H1 (cell line): ENCODE measurements at regions not wholly inside any gene's neighbourhood (a gene's known extent, or its start where the extent isn't known, plus 50 kb on each side); places are given as distances from the start of the nearest gene placed in this dataset.

ENCODE experiments used
- CTCF ChIA-PET: fragments of 300-600 bp; sonication (Branson Sonifier 250); formaldehyde crosslinking; loops from one replicate; lab custom pipeline; 2021; ENCODE audit not compliant: partially characterized antibody; lab: Charles Lee
- POLR2A ChIA-PET: fragments of 300-600 bp; sonication (Branson Sonifier 250); formaldehyde crosslinking; loops from one replicate; lab custom pipeline; 2021; ENCODE audit warnings: inconsistent platforms; ENCODE audit not compliant: partially characterized antibody; lab: Charles Lee
- DNase-seq, 2 experiments: peaks; one replicate each; pipeline versions ENCODE4 v3.0.0 to v3.0.0-alpha.2; 2010 to 2022; ENCODE audit warnings: low spot score in 2 of 2, low read depth in 1 of 2, mixed read lengths in 1 of 2
- FAIRE-seq: peaks from 2 replicates; lab custom pipeline; 2011; peaks lifted over from hg19 to GRCh38; lab: Jason Lieb, UNC
- H2AFZ ChIP-seq: 2 replicates; pipeline ENCODE4 v1.8.1; 2012; ENCODE audit warnings: low read length, inconsistent platforms
- H2AK5ac ChIP-seq: 2 replicates; pipeline ENCODE4 v1.6.1; 2013; ENCODE audit warnings: low read depth, low read length
- H2BK120ac ChIP-seq: replicated peaks from 2 replicates; pipeline ENCODE3; 2013; ENCODE audit warnings: low read depth, low read length, inconsistent platforms
- H2BK12ac ChIP-seq: 2 replicates; pipeline ENCODE4 v1.6.1; 2013; ENCODE audit warnings: low read depth, low read length
- H2BK15ac ChIP-seq: 2 replicates; pipeline ENCODE4 v1.6.1; 2013; ENCODE audit warnings: low read length
- H2BK20ac ChIP-seq: 2 replicates; pipeline ENCODE4 v1.6.1; 2013; ENCODE audit warnings: low read length
- H2BK5ac ChIP-seq: 2 replicates; pipeline ENCODE4 v1.6.1; 2013; ENCODE audit warnings: low read depth, low read length
- H3K14ac ChIP-seq: 2 replicates; pipeline ENCODE4 v1.6.1; 2013; ENCODE audit warnings: inconsistent platforms; ENCODE audit not compliant: insufficient read length
- H3K18ac ChIP-seq: 2 replicates; pipeline ENCODE4 v1.6.1; 2013; ENCODE audit warnings: low read length; ENCODE audit errors: extremely low read depth
- H3K23ac ChIP-seq: 2 replicates; pipeline ENCODE4 v1.6.1; 2013; ENCODE audit warnings: inconsistent platforms; ENCODE audit not compliant: insufficient read length
- H3K23me2 ChIP-seq: 2 replicates; pipeline ENCODE4 v1.6.1; 2013; ENCODE audit warnings: low read depth, low read length
- H3K27ac ChIP-seq: 2 replicates; pipeline ENCODE4 v1.6.1; 2011; ENCODE audit warnings: low read depth, low read length, inconsistent platforms
- H3K27me3 ChIP-seq, 4 experiments: replicated peaks in 1 of 4; 1 replicate in 1 of 4; 2 replicates in 3 of 4; pipeline versions ENCODE4 v1.6.1 to v1.8.1; 2011 to 2013; ENCODE audit warnings: low read length in 3 of 4, mild to moderate bottlenecking in 3 of 4, inconsistent platforms in 2 of 4, mixed read lengths in 2 of 4, moderate library complexity in 1 of 4; ENCODE audit not compliant: control insufficient read depth in 3 of 4, insufficient read depth in 3 of 4; ENCODE audit errors: extremely low read depth in 1 of 4
- H3K36me3 ChIP-seq, 4 experiments: 2 replicates each; pipeline versions ENCODE4 v1.6.1 to v1.8.1; 2011 to 2013; ENCODE audit warnings: mild to moderate bottlenecking in 4 of 4, low read length in 3 of 4, moderate library complexity in 2 of 4, control low read depth in 1 of 4, inconsistent platforms in 1 of 4; ENCODE audit not compliant: insufficient read depth in 4 of 4, control insufficient read depth in 2 of 4
- H3K4ac ChIP-seq: replicated peaks from 2 replicates; pipeline ENCODE3; 2013; ENCODE audit warnings: low read length, low read depth, mixed read lengths, inconsistent platforms; ENCODE audit not compliant: insufficient read length
- H3K4me1 ChIP-seq, 4 experiments: replicated peaks in 1 of 4; 1 replicate in 1 of 4; 2 replicates in 3 of 4; pipeline versions ENCODE4 v1.6.1 to v1.8.1; 2011 to 2013; ENCODE audit warnings: low read length in 3 of 4, inconsistent platforms in 2 of 4, mixed read lengths in 1 of 4; ENCODE audit not compliant: insufficient read depth in 4 of 4, control insufficient read depth in 3 of 4
- H3K4me2 ChIP-seq, 2 experiments: 2 replicates each; pipeline versions ENCODE4 v1.6.1 to v1.8.1; 2011 to 2013; ENCODE audit warnings: low read depth in 2 of 2, low read length in 2 of 2, control low read depth in 1 of 2, inconsistent platforms in 1 of 2, mild to moderate bottlenecking in 1 of 2; ENCODE audit not compliant: insufficient read depth in 1 of 2
- H3K4me3 ChIP-seq, 4 experiments: fragments of 200-600, 300-600 bp in 1 of 4; sonication (generic), shearing (Covaris generic), sonication (Bioruptor Twin) in 1 of 4; 2 replicates each; pipeline versions ENCODE4 v1.5.1 to v1.8.1; 2011 to 2016; ENCODE audit warnings: low read length in 4 of 4, low read depth in 3 of 4, control low read depth in 2 of 4, inconsistent platforms in 2 of 4, mild to moderate bottlenecking in 2 of 4, mixed read lengths in 1 of 4, moderate library complexity in 1 of 4; ENCODE audit not compliant: insufficient read depth in 2 of 4; ENCODE audit errors: extremely low read depth in 1 of 4
- H3K56ac ChIP-seq: replicated peaks from 2 replicates; pipeline ENCODE3; 2013; ENCODE audit warnings: low read depth, mild to moderate bottlenecking, mixed read lengths, low read length, inconsistent platforms; ENCODE audit not compliant: insufficient read length
- H3K79me1 ChIP-seq: 2 replicates; pipeline ENCODE4 v1.6.1; 2013; ENCODE audit warnings: low read depth, low read length, control low read depth
- H3K79me2 ChIP-seq, 2 experiments: 2 replicates each; pipeline versions ENCODE4 v1.6.1 to v1.8.1; 2012 to 2013; ENCODE audit warnings: low read length in 2 of 2, mild to moderate bottlenecking in 2 of 2, inconsistent platforms in 1 of 2; ENCODE audit not compliant: insufficient read depth in 2 of 2, control insufficient read depth in 1 of 2
- H3K9ac ChIP-seq, 4 experiments: replicated peaks in 1 of 4; 1 replicate in 1 of 4; 2 replicates in 3 of 4; pipeline versions ENCODE4 v1.6.1 to v1.8.1; 2011 to 2013; ENCODE audit warnings: low read depth in 3 of 4, low read length in 3 of 4, control low read depth in 2 of 4, mild to moderate bottlenecking in 2 of 4, moderate library complexity in 2 of 4, inconsistent platforms in 1 of 4; ENCODE audit errors: extremely low read depth in 1 of 4
- H3K9me3 ChIP-seq, 2 experiments: 2 replicates each; pipeline versions ENCODE4 v1.6.1 to v1.8.1; 2012 to 2013; ENCODE audit warnings: mild to moderate bottlenecking in 2 of 2, moderate library complexity in 2 of 2, control low read depth in 1 of 2, inconsistent platforms in 1 of 2, low read depth in 1 of 2, low read length in 1 of 2, mixed read lengths in 1 of 2; ENCODE audit not compliant: insufficient read depth in 2 of 2
- H4K20me1 ChIP-seq, 2 experiments: replicated peaks in 1 of 2; 2 replicates each; pipeline versions ENCODE3 to v1.8.1; 2011 to 2013; ENCODE audit warnings: inconsistent platforms in 2 of 2, low read length in 2 of 2, mild to moderate bottlenecking in 1 of 2; ENCODE audit not compliant: insufficient read depth in 2 of 2, control insufficient read depth in 1 of 2
- H4K5ac ChIP-seq: 2 replicates; pipeline ENCODE4 v1.6.1; 2013; ENCODE audit warnings: low read length, low read depth, mixed read lengths, inconsistent platforms; ENCODE audit not compliant: insufficient read length
- H4K8ac ChIP-seq: 2 replicates; pipeline ENCODE4 v1.8.0; 2013; ENCODE audit warnings: mild to moderate bottlenecking, moderate library complexity, low read length, inconsistent platforms; ENCODE audit not compliant: insufficient read depth; ENCODE audit errors: extremely low read depth
- H4K91ac ChIP-seq: replicated peaks from 2 replicates; pipeline ENCODE3; 2013; ENCODE audit warnings: low read length, mixed read lengths, inconsistent platforms; ENCODE audit not compliant: insufficient read length
- BCL11A ChIP-seq, 2 experiments: IDR thresholded peaks; one replicate each; pipeline ENCODE4 v1.6.1; 2011; ENCODE audit warnings: low read depth in 2 of 2, low read length in 2 of 2, mild to moderate bottlenecking in 2 of 2
- CEBPB ChIP-seq: IDR thresholded peaks from 2 replicates; pipeline ENCODE4 v1.6.1; 2012; ENCODE audit warnings: low read depth, low read length
- CHD1 ChIP-seq: IDR thresholded peaks from 2 replicates; pipeline ENCODE4 v1.6.1; 2012; ENCODE audit warnings: low read depth, low read length, improper control_type of control experiment
- CREB1 ChIP-seq: IDR thresholded peaks from 2 replicates; pipeline ENCODE4 v1.6.1; 2012; ENCODE audit warnings: inconsistent platforms
- FOSL1 ChIP-seq: IDR thresholded peaks from 2 replicates; pipeline ENCODE4 v1.6.1; 2011; ENCODE audit warnings: mild to moderate bottlenecking, low read depth, low read length, moderate library complexity; ENCODE audit not compliant: insufficient read depth
- GTF2F1 ChIP-seq: IDR thresholded peaks from 2 replicates; pipeline ENCODE4 v1.6.1; 2012; ENCODE audit warnings: low read depth, low read length, improper control_type of control experiment, borderline replicate concordance
- HDAC2 ChIP-seq, 2 experiments: fragments of 300-600 bp in 1 of 2; sonication (generic) in 1 of 2; IDR thresholded peaks; 2 replicates each; pipeline ENCODE4 v1.6.1; 2011 to 2012; ENCODE audit warnings: low read depth in 2 of 2, low read length in 2 of 2, mild to moderate bottlenecking in 2 of 2, moderate library complexity in 2 of 2, borderline replicate concordance in 1 of 2, inconsistent platforms in 1 of 2
- JUN ChIP-seq: IDR thresholded peaks from 2 replicates; pipeline ENCODE4 v1.6.1; 2011; ENCODE audit warnings: low read depth, mild to moderate bottlenecking, improper control_type of control experiment, low read length
- NANOG ChIP-seq: IDR thresholded peaks from 2 replicates; pipeline ENCODE4 v1.6.1; 2011; ENCODE audit warnings: low read length, low read depth, mild to moderate bottlenecking, inconsistent platforms; ENCODE audit not compliant: insufficient read depth, poor library complexity, severe bottlenecking
- POU5F1 ChIP-seq: IDR thresholded peaks from 2 replicates; pipeline ENCODE4 v1.6.1; 2011; ENCODE audit warnings: low read depth, mild to moderate bottlenecking, low read length, moderate library complexity
- RXRA ChIP-seq: IDR thresholded peaks from 2 replicates; pipeline ENCODE4 v1.6.1; 2011; ENCODE audit warnings: low read depth, mild to moderate bottlenecking, low read length, moderate library complexity; ENCODE audit not compliant: insufficient read depth
- SRF ChIP-seq: IDR thresholded peaks from 2 replicates; pipeline ENCODE4 v1.6.1; 2011; ENCODE audit warnings: mild to moderate bottlenecking, low read depth, low read length, moderate library complexity
- TAF7 ChIP-seq: optimal IDR thresholded peaks from 2 replicates; pipeline ENCODE3; 2011; ENCODE audit warnings: low read depth, mild to moderate bottlenecking, inconsistent platforms, low read length, moderate library complexity, borderline replicate concordance
- TCF12 ChIP-seq: IDR thresholded peaks from 2 replicates; pipeline ENCODE4 v1.6.1; 2011; ENCODE audit warnings: low read depth, mild to moderate bottlenecking, low read length
- TEAD4 ChIP-seq: IDR thresholded peaks from 2 replicates; pipeline ENCODE4 v1.6.1; 2012; ENCODE audit warnings: low read depth, low read length, inconsistent platforms, mixed read lengths
- WGBS, 2 experiments: shearing (Covaris generic) in 1 of 2; methylation state at CpG; one replicate each; pipeline versions ENCODE4 v1.1.6 to v1.1.7; 2013 to 2015; ENCODE audit warnings: low lambda C conversion rate in 2 of 2, mixed read lengths in 2 of 2, inconsistent platforms in 1 of 2, low coverage in 1 of 2, missing lambda C conversion rate in 1 of 2; ENCODE audit not compliant: insufficient replicate concordance in 2 of 2, insufficient coverage in 1 of 2, insufficient read length in 1 of 2; ENCODE audit errors: extremely low coverage in 1 of 2, missing lambda C conversion rate in 1 of 2; 5-methylcytosine and 5-hydroxymethylcytosine counted together

DNA sequence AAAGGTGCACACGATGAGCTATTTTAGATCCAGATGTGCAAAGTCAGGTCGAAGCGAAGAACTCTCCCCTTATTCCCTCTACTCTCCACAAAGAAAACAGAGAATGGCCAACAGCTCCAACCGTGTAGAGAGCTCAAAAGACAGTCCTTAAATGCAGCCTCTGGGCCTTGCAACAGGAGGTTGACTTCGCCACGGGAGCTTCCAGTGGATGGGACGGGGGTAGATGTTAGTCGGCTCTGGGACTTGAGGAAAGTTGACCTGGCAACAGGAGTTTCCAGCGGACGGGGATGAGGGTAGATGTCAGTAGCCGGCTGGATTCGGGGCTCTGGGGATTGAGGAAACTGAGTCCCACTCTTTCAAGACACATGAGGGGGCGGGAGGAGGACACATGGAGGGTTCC lies 450.4 kb downstream of the BRD1 start:
- no peaks in the 10 kb centered on the region for H3K23me2 ChIP-seq
- no peaks in the 10 kb centered on the region for H3K36me3 ChIP-seq
- H2BK5ac ChIP-seq = no peak overlapping the region
- no peak overlapping the region for H3K4ac ChIP-seq
- no peak overlapping the region for H2BK15ac ChIP-seq
- H3K23ac ChIP-seq = no peak overlapping the region
- H4K20me1 ChIP-seq = no peaks in the 10 kb centered on the region
- CTCF ChIA-PET = no interaction called here
- H4K5ac ChIP-seq = no peak overlapping the region
- peaks cover 0 to 8% (median 6%) of the 10 kb centered on the region in 4 experiments; a peak in 4 of 7 replicates for H3K4me1 ChIP-seq
- H3K79me1 ChIP-seq = no peaks in the 10 kb centered on the region
- H4K8ac ChIP-seq = no peak overlapping the region
- WGBS, 2 experiments = 92% methylated on average over 13 of the region's 13 CpGs; no CpG with 5 or more reads in 1 of the 2 experiments
- H2BK120ac ChIP-seq = no peak overlapping the region
- H3K56ac ChIP-seq = no peak overlapping the region
- no peak overlapping the region for H3K9ac ChIP-seq
- H4K91ac ChIP-seq = no peak overlapping the region
- no peak overlapping the region for H3K4me3 ChIP-seq
- no peak overlapping the region for H2AFZ ChIP-seq
- no peak overlapping the region for H2BK20ac ChIP-seq
- no peak overlapping the region for H2AK5ac ChIP-seq
- H3K4me2 ChIP-seq = no peak overlapping the region
- no peak overlapping the region for H3K18ac ChIP-seq
- no peak overlapping the region for H3K27ac ChIP-seq
- no peaks in the 10 kb centered on the region for H3K9me3 ChIP-seq
- POLR2A ChIA-PET = no interaction called here
- no peaks in the 10 kb centered on the region for H3K79me2 ChIP-seq
- H3K27me3 ChIP-seq = 0 out of 7 replicates have a peak, but pooled peaks cover 0 to 3% (median 0%) of the 10 kb centered on the region in 4 experiments
- no peak overlapping the region for H3K14ac ChIP-seq
- FAIRE-seq (no peak), DNase-seq (no peak)
- no peak overlapping the region for H2BK12ac ChIP-seq
- TF ChIP-seq NANOG (no peak), TAF7 (no peak), FOSL1 (no peak), POU5F1 (no peak), BCL11A (IDR thresholded peaks at IDR 0.05; ENCODE audit: low read depth in 2 of 2, low read length in 2 of 2) (no peak), HDAC2 (IDR thresholded peaks at IDR 0.05; ENCODE audit: borderline replicate concordance in 1 of 2, low read depth in 2 of 2, low read length in 2 of 2) (no peak), CREB1 (no peak), JUN (no peak), TEAD4 (no peak), CHD1 (no peak), GTF2F1 (no peak), RXRA (no peak), SRF (no peak), TCF12 (no peak), CEBPB (no peak)
